ENCODE measurements at regions not wholly inside any gene's neighbourhood (a gene's known extent, or its start where the extent isn't known, plus 50 kb on each side); places are given as distances from the start of the nearest gene placed in this dataset.

DNA sequence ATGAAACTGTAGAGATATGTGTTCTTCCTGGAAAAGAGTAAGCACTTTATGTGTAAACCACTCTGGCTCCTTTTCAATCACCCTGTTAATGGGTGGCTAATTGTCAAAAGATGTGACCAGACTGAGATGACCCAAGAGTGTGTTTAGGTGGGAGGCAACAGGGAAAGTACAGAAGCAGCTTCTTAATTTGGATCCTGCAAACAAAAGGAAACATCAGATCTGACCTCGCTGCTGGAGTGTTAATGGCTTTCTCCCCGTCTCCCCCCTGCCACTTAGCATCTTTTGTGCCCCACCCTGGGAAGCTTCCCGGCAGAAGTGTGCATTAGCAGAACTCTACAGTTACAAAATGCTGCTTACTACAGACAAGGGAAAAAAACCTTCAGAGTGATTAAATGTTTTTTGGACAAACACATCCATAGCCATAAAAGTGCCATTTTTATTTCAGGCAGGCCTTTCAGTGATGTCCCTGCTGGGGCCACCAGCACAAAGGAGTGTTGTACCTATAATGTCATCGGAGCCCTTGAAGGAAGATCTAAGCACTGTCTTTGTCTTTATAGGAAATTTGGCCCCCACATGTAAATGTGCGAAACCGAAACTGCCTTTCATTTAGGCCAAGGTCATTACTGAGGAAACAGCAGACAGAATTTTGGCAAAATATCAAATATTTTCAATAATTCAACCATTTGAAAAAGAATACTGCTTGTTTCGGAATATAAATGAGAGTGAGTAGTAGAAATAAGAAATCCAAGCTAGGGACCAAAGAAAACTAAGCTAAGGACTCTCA lies 311.0 kb downstream of the WDR72 start:
- Histone ChIP-seq H3K4me3 (ENCODE audit: low read length) (no peak overlapping the region), H3K9ac (ENCODE audit: low read length) (no peak overlapping the region), H2AFZ (ENCODE audit: low read depth, low read length) (no peak overlapping the region), H3K36me3 (replicated peaks; ENCODE audit: low read depth, low read length) (no peaks in the 10 kb centered on the region), H3K9me3 (ENCODE audit: insufficient read depth, low read length) (no peaks in the 10 kb centered on the region), H3K27me3 (ENCODE audit: low read depth, low read length) (no peaks in the 10 kb centered on the region), H3K4me1 (ENCODE audit: low read length) (no peaks in the 10 kb centered on the region), H3K79me2 (ENCODE audit: low read length) (no peaks in the 10 kb centered on the region), H3K4me2 (ENCODE audit: low read length) (no peak overlapping the region), H4K20me1 (ENCODE audit: insufficient read depth, low read length) (no peaks in the 10 kb centered on the region), H3K27ac (ENCODE audit: low read length) (no peak overlapping the region)
- TF ChIP-seq, protein P1, sequence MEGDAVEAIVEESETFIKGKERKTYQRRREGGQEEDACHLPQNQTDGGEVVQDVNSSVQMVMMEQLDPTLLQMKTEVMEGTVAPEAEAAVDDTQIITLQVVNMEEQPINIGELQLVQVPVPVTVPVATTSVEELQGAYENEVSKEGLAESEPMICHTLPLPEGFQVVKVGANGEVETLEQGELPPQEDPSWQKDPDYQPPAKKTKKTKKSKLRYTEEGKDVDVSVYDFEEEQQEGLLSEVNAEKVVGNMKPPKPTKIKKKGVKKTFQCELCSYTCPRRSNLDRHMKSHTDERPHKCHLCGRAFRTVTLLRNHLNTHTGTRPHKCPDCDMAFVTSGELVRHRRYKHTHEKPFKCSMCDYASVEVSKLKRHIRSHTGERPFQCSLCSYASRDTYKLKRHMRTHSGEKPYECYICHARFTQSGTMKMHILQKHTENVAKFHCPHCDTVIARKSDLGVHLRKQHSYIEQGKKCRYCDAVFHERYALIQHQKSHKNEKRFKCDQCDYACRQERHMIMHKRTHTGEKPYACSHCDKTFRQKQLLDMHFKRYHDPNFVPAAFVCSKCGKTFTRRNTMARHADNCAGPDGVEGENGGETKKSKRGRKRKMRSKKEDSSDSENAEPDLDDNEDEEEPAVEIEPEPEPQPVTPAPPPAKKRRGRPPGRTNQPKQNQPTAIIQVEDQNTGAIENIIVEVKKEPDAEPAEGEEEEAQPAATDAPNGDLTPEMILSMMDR (IDR thresholded peaks at IDR 0.05; ENCODE audit: low read depth, low read length): no peak
- no peak for TF ChIP-seq EZH2phosphoT487 (IDR thresholded peaks at IDR 0.05; ENCODE audit: low read depth)

DNA sequence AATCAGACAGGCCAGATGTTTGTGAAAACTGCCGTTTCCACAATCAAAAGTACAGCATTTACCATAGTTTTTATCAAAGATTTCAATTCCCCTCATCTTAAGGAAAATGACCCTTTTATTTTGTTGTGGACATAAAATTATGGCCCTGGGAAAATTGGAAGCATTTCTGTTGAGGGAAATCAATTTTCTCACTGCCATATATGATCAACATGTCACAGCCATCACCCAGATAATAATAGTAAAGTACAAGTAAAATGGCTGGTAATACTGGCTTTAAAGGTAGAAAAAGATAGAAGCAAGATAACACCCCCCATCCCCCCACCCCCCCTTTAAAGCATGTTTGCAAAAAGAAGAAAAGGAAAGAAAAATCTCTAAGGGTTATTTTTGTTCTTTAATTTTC lies 311.7 kb downstream of the WDR72 start:
- Histone ChIP-seq H3K36me3 (replicated peaks; ENCODE audit: low read depth, low read length) (no peaks in the 10 kb centered on the region), H3K4me2 (ENCODE audit: low read length) (no peak overlapping the region), H3K27me3 (ENCODE audit: low read depth, low read length) (no peaks in the 10 kb centered on the region), H3K4me1 (ENCODE audit: low read length) (no peaks in the 10 kb centered on the region), H3K27ac (ENCODE audit: low read length) (no peak overlapping the region), H4K20me1 (ENCODE audit: insufficient read depth, low read length) (no peaks in the 10 kb centered on the region), H3K79me2 (ENCODE audit: low read length) (no peaks in the 10 kb centered on the region), H3K9me3 (ENCODE audit: insufficient read depth, low read length) (no peaks in the 10 kb centered on the region), H3K9ac (ENCODE audit: low read length) (no peak overlapping the region), H2AFZ (ENCODE audit: low read depth, low read length) (no peak overlapping the region), H3K4me3 (ENCODE audit: low read length) (no peak overlapping the region)
- TF ChIP-seq EZH2phosphoT487 (IDR thresholded peaks at IDR 0.05; ENCODE audit: low read depth): no peak
- TF ChIP-seq, protein P1 (IDR thresholded peaks at IDR 0.05; ENCODE audit: low read depth, low read length): no peak

DNA sequence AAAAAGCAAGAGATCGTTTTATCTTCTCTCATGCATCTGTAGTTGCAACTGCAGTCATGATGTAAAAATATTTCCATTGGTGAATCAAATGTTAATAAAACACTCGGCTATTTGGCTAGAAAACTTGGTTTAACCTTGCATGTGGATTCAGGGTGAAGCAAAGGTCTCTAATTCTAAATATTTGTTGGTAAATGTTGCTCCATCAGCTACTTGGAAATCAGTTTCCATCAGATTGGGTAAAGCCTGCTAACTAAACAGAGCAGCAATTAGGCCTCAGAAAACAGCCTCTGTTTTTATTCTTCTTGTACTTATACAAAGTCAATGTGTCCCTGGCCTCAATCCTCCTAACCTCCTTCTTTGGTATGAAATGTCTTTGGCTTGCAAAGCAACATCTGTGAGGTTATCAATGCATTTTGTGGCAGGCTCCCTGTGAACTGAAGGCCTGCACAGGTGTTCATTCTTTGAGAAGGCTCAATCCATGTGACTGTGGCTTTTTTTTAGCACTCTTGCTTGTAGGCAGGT lies 312.3 kb downstream of the WDR72 start:
- H3K4me1 ChIP-seq (ENCODE audit: low read length): no peaks in the 10 kb centered on the region
- H3K36me3 ChIP-seq (replicated peaks; ENCODE audit: low read depth, low read length): no peaks in the 10 kb centered on the region
- no peak overlapping the region for H3K4me3 ChIP-seq (ENCODE audit: low read length)
- H3K4me2 ChIP-seq (ENCODE audit: low read length): no peak overlapping the region
- no peak overlapping the region for H3K9ac ChIP-seq (ENCODE audit: low read length)
- no peak overlapping the region for H3K27ac ChIP-seq (ENCODE audit: low read length)
- no peak overlapping the region for H2AFZ ChIP-seq (ENCODE audit: low read depth, low read length)
- TF ChIP-seq, protein P1 (IDR thresholded peaks at IDR 0.05; ENCODE audit: low read depth, low read length): no peak
- no peak for TF ChIP-seq EZH2phosphoT487 (IDR thresholded peaks at IDR 0.05; ENCODE audit: low read depth)
- H3K79me2 ChIP-seq (ENCODE audit: low read length): no peaks in the 10 kb centered on the region
- H3K27me3 ChIP-seq (ENCODE audit: low read depth, low read length): no peaks in the 10 kb centered on the region
- no peaks in the 10 kb centered on the region for H3K9me3 ChIP-seq (ENCODE audit: insufficient read depth, low read length)
- H4K20me1 ChIP-seq (ENCODE audit: insufficient read depth, low read length): no peaks in the 10 kb centered on the region

DNA sequence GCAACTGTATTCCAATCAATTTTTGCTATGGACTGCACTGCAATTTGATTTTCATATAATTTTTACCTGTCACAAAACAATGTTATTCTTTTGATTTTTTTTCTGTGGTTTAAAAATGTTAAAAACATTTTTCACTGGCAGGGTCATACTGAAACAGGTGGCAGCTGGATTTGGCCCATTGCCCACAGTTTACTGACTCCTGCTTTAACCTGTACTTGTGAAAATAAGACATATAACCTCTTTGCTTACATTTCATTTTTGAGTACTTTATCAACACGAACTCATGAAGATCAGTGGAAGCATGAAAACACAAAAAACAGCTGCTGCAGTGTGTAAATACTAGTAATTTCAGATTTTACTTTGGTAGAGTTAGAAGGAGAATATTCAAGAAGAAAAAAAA lies 313.1 kb downstream of the WDR72 start:
- no peak overlapping the region for H3K4me2 ChIP-seq (ENCODE audit: low read length)
- H3K27me3 ChIP-seq (ENCODE audit: low read depth, low read length): no peaks in the 10 kb centered on the region
- no peaks in the 10 kb centered on the region for H3K79me2 ChIP-seq (ENCODE audit: low read length)
- H3K27ac ChIP-seq (ENCODE audit: low read length): no peak overlapping the region
- no peak overlapping the region for H3K4me3 ChIP-seq (ENCODE audit: low read length)
- H2AFZ ChIP-seq (ENCODE audit: low read depth, low read length): no peak overlapping the region
- no peaks in the 10 kb centered on the region for H3K9me3 ChIP-seq (ENCODE audit: insufficient read depth, low read length)
- H3K36me3 ChIP-seq (replicated peaks; ENCODE audit: low read depth, low read length): no peaks in the 10 kb centered on the region
- no peak overlapping the region for H3K9ac ChIP-seq (ENCODE audit: low read length)
- no peaks in the 10 kb centered on the region for H4K20me1 ChIP-seq (ENCODE audit: insufficient read depth, low read length)
- H3K4me1 ChIP-seq (ENCODE audit: low read length): no peaks in the 10 kb centered on the region
- no peak for TF ChIP-seq EZH2phosphoT487 (IDR thresholded peaks at IDR 0.05; ENCODE audit: low read depth)
- TF ChIP-seq, protein P1 (IDR thresholded peaks at IDR 0.05; ENCODE audit: low read depth, low read length): no peak
